CD4-positive, alpha-beta T cell (primary cell): ENCODE measurements at regions not wholly inside any gene's neighbourhood (a gene's known extent, or its start where the extent isn't known, plus 50 kb on each side); places are given as distances from the start of the nearest gene placed in this dataset.

Experiments used
- ATAC-seq: fragments of 200-7000 bp; cut with Tn5 transposase; one replicate; pipeline ENCODE4 v1.10.0; 2022; ENCODE audit warnings: mild to moderate bottlenecking; ENCODE audit not compliant: poor library complexity
- CTCF ChIA-PET: fragments of 350-600 bp; sonication (Branson Sonifier 250); formaldehyde crosslinking; loops from one replicate; lab custom pipeline; 2021; ENCODE audit warnings: antibody characterized with exemption, inconsistent platforms; lab: Charles Lee
- POLR2A ChIA-PET: fragments of 350-600 bp; sonication (Branson Sonifier 250); formaldehyde crosslinking; loops from one replicate; lab custom pipeline; 2021; ENCODE audit warnings: antibody characterized with exemption, inconsistent platforms; lab: Charles Lee
- DNase-seq, 14 experiments: peaks; one replicate each; pipeline ENCODE4 v3.0.0-alpha.2; 2013 to 2020; ENCODE audit warnings: mixed read lengths in 2 of 14
- H3K27ac ChIP-seq, 2 donors: one replicate each; pipeline versions ENCODE4 v1.5.1 to v1.7.0; 2013; ENCODE audit warnings: low read length in 2 of 2, low read depth in 1 of 2, mild to moderate bottlenecking in 1 of 2
- H3K27me3 ChIP-seq, 2 experiments: 1 replicate in 1 of 2; 2 replicates in 1 of 2; pipeline versions ENCODE4 v1.6.1 to v1.7.0; 2013; ENCODE audit warnings: low read length in 2 of 2, control low read depth in 1 of 2, mild to moderate bottlenecking in 1 of 2, moderate library complexity in 1 of 2; ENCODE audit not compliant: insufficient read depth in 2 of 2, control insufficient read depth in 1 of 2
- H3K36me3 ChIP-seq: one replicate; pipeline ENCODE4 v1.6.1; 2013; ENCODE audit warnings: low read length, control low read depth; ENCODE audit not compliant: insufficient read depth
- H3K4me1 ChIP-seq: one replicate; pipeline ENCODE4 v1.6.1; 2013; ENCODE audit warnings: low read length, control low read depth; ENCODE audit not compliant: insufficient read depth
- H3K4me3 ChIP-seq: one replicate; pipeline ENCODE4 v1.5.1; 2013; ENCODE audit warnings: mild to moderate bottlenecking, low read length, moderate library complexity
- H3K9me3 ChIP-seq, 2 experiments: 1 replicate in 1 of 2; 2 replicates in 1 of 2; pipeline versions ENCODE4 v1.6.1 to v1.7.0; 2013; ENCODE audit warnings: low read length in 2 of 2, mild to moderate bottlenecking in 2 of 2, control low read depth in 1 of 2, moderate library complexity in 1 of 2; ENCODE audit not compliant: control insufficient read depth in 1 of 2, insufficient read depth in 1 of 2
- H3K27ac Mint-ChIP-seq: one replicate; pipeline ENCODE4 v1.8.0; 2020; ENCODE audit warnings: mixed read lengths
- H3K27me3 Mint-ChIP-seq: one replicate; pipeline ENCODE4 v1.8.0; 2021; ENCODE audit warnings: mixed read lengths
- H3K36me3 Mint-ChIP-seq: one replicate; pipeline ENCODE4 v1.8.0; 2021; ENCODE audit warnings: low read depth, mixed read lengths
- H3K4me1 Mint-ChIP-seq: one replicate; pipeline ENCODE4 v1.8.0; 2021; ENCODE audit warnings: low read depth, mixed read lengths
- H3K4me3 Mint-ChIP-seq: one replicate; pipeline ENCODE4 v1.8.0; 2020; ENCODE audit warnings: mild to moderate bottlenecking, mixed read lengths
- H3K9me3 Mint-ChIP-seq: one replicate; pipeline ENCODE4 v1.8.0; 2020; ENCODE audit warnings: mixed read lengths
- CTCF ChIP-seq: fragments of 200-600 bp; IDR thresholded peaks from one replicate; pipeline ENCODE4 v1.8.0; 2022; ENCODE audit warnings: antibody characterized with exemption, mild to moderate bottlenecking
- intact Hi-C, 2 experiments: fragments of 100-400 bp; cut with DNase I in 1 of 2; cut with micrococcal nuclease in 1 of 2; formaldehyde crosslinking; loops; one replicate each; pipeline versions ENCODE4 v1.15.1 to v1.9.0; 2023 to 2025; cut with DNase I, micrococcal nuclease

DNA sequence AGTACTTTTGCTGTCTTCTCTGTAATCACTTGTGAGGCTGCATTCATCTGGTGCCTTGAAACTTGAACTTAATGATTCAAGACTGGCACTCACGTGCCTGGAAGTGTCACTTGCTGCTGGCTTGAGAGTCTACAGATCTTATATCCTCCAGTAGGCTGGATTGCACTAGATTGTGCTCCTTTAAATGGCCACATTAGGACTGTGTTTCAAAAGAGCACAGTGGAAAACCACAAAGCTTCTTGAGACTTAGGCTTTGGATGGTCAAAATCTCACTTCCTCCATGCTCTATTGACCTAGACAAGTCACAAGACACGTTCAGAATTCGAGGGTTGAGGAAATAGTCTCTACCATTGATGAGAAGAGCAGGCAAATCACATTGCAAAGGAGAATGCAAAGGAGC is 1278.8 kb upstream of the MIR17HG start:
- H3K4me1 Mint-ChIP-seq, result no peaks in the 10 kb centered on the region
- H3K27ac ChIP-seq, result no peak overlapping the region
- ATAC-seq (no peak), DNase-seq (no peak)
- no peaks in the 10 kb centered on the region for H3K27me3 ChIP-seq
- POLR2A ChIA-PET, result no interaction called here
- CTCF ChIA-PET, result interaction anchor here (0.7 kb wide), 1 partner anchor 293 kb away, joined by 3 read pairs; no protein-coding TSS in a partner anchor
- TF ChIP-seq CTCF, result no peak
- no peaks in the 10 kb centered on the region for H3K36me3 ChIP-seq
- no peaks in the 10 kb centered on the region for H3K4me1 ChIP-seq
- no peak overlapping the region for H3K27ac Mint-ChIP-seq
- no peak overlapping the region for H3K4me3 Mint-ChIP-seq
- no peaks in the 10 kb centered on the region for H3K36me3 Mint-ChIP-seq
- no peaks in the 10 kb centered on the region for H3K27me3 Mint-ChIP-seq
- peaks cover 3% of the 10 kb centered on the region for H3K9me3 Mint-ChIP-seq
- no peak overlapping the region for H3K4me3 ChIP-seq
- H3K9me3 ChIP-seq, result peaks cover 0 to 5% of the 10 kb centered on the region in 2 experiments
- intact Hi-C loops, result no loop called here

DNA sequence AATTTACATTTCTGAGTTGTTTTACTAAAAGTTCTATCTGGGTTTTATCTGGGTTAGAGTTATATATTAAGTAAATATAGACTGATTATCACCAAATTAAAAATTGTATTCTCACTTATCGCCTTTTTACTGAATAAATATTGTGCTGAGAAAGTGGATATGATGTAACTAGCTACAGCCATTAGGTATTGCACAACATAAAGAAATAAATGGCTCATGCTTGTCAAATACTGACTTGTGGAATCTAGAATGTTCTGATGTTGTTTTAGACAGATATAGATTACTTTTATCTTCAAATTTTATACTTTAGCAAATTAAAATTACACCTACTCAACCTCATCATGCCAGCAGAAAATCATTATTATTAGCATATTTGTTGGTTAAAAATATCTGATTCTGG is 1277.1 kb upstream of the MIR17HG start:
- no peak for DNase-seq
- no peaks in the 10 kb centered on the region for H3K4me1 ChIP-seq
- H3K9me3 Mint-ChIP-seq, result peaks cover 2% of the 10 kb centered on the region
- H3K36me3 ChIP-seq, result no peaks in the 10 kb centered on the region
- ChIA-PET POLR2A (no interaction called here), CTCF (no interaction called here)
- no peaks in the 10 kb centered on the region for H3K4me1 Mint-ChIP-seq
- H3K9me3 ChIP-seq, result peaks cover 0 to 8% of the 10 kb centered on the region in 2 experiments
- H3K4me3 ChIP-seq, result no peak overlapping the region
- H3K27me3 ChIP-seq, result no peaks in the 10 kb centered on the region
- no peak for TF ChIP-seq CTCF
- no peak overlapping the region for H3K27ac ChIP-seq
- no peaks in the 10 kb centered on the region for H3K27me3 Mint-ChIP-seq
- intact Hi-C loops, result no loop called here
- no peaks in the 10 kb centered on the region for H3K36me3 Mint-ChIP-seq
- ATAC-seq, result no peak
- no peak overlapping the region for H3K4me3 Mint-ChIP-seq
- no peak overlapping the region for H3K27ac Mint-ChIP-seq

GRCh38 chr13:90070837-90071525 is 1276.5 kb upstream of the MIR17HG start:
- DNase-seq (no peak), ATAC-seq (no peak)
- H3K4me3 Mint-ChIP-seq, result no peak overlapping the region
- H3K4me1 Mint-ChIP-seq, result no peaks in the 10 kb centered on the region
- TF ChIP-seq CTCF, result no peak
- Histone ChIP-seq H3K27me3 (no peaks in the 10 kb centered on the region), H3K36me3 (no peaks in the 10 kb centered on the region), H3K27ac (no peak overlapping the region), H3K4me1 (no peaks in the 10 kb centered on the region), H3K4me3 (no peak overlapping the region), H3K9me3 (peaks cover 0 to 8% of the 10 kb centered on the region in 2 experiments)
- intact Hi-C loops, result no loop called here
- H3K27ac Mint-ChIP-seq, result no peak overlapping the region
- no peaks in the 10 kb centered on the region for H3K36me3 Mint-ChIP-seq
- ChIA-PET CTCF (no interaction called here), POLR2A (no interaction called here)
- H3K9me3 Mint-ChIP-seq, result peaks cover under 1% of the 10 kb centered on the region
- no peaks in the 10 kb centered on the region for H3K27me3 Mint-ChIP-seq
